GM19463 (cell line): ENCODE measurements at regions not wholly inside any gene's neighbourhood (a gene's known extent, or its start where the extent isn't known, plus 50 kb on each side); places are given as distances from the start of the nearest gene placed in this dataset.
"Not testable (repeated sequence)": the region's sequence is repeated elsewhere in the genome, so short reads cannot be mapped to it uniquely, and the experiment has no call there.

Experiments
- ATAC-seq: cut with Tn5 transposase; IDR thresholded peaks from one replicate; pipeline ENCODE4 v1.9.1; 2021; ENCODE audit warnings: mild to moderate bottlenecking, moderate library complexity; ENCODE audit not compliant: unreplicated experiment

DNA sequence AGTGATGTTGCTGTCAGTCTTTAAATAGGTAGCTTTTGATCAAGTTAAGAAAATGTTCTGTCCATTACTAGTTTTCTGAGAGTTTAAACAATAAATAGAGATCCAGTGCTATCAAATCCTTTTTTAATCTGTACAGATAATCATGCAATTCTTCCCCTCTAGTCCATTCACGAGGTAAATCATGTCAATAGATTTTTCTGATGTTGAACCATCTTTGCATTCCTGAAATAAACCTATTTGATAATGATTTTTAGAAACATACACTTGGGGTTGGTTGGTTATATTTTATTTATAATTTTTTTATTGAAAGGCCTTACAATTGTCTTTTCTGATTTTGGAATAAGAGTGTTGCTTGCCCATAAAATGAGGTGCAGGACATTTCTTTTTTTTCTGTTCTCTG, 95.0 kb downstream of the FAM53A start:
- no peak for ATAC-seq

DNA sequence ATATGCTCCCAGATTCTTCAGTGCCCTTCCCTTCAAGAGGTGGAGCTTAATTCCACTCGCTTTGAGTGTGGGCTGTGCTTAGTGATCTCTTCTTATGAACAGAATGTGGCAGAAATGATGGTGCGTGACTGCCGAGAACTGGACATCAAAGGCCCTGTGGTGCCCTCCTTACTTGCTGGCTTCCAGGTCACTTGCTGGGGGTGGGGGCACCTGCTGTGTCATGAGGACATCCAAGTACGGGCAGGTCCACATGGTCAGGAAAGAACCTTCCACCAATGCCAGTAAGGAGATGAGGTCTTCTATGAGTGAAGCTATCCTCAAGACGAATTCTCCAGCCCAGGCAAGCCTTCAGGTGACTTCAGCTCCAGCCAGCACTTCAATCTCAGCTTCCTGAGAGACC, 95.8 kb downstream of the FAM53A start:
- no peak for ATAC-seq

- no peak for ATAC-seq
Observed at GRCh38 chr4:1584498-1584897, 99.6 kb downstream of the FAM53A start.

GRCh38 chr4:1583859-1584258, 100.3 kb downstream of the FAM53A start:
- no peak for ATAC-seq

GRCh38 chr4:1583051-1583785, 100.9 kb downstream of the FAM53A start:
- no peak for ATAC-seq

DNA sequence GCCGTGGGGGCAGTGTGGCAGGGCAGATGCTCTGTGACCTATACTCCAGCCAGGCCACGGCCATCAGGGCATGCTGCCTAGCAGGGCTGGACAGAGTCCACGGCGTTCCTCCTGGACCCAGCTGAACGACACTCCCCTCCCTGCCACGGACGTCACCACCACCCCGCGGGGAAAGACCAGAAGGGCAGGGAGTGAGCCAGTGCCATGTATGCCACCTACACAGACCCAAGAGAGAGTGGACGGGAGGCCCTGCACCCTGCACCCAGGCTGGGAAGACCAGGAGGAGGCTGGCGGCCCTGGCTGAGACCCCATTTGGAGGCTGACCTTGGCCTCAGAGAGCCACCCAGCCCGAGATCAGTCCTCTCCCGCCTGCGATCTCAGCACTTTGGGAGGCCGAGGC, 101.9 kb downstream of the FAM53A start:
- no peak for ATAC-seq

- ATAC-seq, result peak; percentile 63
Observed at GRCh38 chr4:1581164-1581894, 102.8 kb downstream of the FAM53A start.

- ATAC-seq, result not testable (repeated sequence)
Observed at GRCh38 chr4:1580692-1581012, 103.5 kb downstream of the FAM53A start.

DNA sequence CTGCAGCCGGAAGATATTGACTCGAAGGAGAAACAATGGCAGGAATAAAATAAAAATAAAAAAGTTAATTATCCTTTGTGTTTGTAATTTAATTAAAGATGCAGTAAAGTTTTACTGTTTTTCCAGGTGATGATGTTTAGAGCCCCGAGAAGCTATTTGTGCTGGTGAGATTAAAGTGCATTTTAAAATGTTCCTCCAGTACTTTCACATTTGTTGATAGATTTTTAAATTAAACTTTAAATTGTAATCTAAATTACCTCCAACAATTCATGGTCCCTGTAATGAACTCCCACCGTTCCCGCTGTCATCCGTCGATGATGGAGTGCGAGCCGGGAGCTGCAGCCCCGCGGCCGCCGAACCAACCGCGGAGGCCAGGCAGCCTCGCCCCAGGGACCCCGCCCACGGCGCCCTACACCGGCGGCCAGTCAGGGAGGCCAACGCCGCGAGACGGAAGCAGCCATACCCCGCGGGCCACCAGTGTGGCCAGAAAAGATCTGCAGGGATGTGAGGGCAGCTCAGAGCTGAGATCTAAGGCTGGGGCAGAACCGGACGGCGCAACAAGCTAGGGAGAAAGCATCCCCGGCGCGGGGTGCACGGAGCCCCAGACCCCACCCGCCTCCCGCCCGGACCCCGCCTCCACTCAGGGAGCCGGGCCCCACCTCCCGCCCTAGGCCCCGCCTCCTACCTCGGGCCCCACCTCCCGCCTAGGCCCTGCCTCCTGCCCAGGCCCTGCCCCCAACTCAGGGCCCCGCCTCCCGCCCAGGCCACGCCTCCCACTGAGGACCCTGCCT, 104.0 kb downstream of the FAM53A start:
- ATAC-seq, result peak; percentile 34

GRCh38 chr4:1579001-1579900, 104.9 kb downstream of the FAM53A start:
- ATAC-seq, result no peak

DNA sequence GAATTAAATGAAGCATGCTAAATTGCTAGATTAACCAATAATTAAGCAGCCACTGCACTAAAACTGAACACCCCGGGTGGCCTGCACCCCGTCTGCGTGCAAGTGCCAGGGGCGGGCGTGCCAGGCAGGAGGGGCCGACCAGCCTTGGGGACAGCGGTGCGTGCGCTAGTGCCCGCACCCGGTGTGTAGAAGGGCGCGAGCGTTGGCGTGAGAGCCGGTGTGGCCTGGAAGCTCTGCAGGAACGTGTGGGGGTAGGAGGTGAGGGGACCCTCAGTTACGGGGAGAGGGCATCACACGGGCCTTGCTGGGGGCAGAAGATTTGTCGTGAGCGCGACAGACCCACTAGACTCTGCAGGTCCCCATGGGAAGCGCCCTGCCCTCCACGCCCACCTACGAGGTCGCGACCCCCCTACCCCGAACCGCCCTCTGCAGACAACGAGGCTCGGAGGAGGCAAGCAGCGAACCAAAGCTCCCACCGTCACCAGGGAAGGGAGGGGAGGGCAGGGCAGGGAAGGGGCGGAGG, 105.8 kb downstream of the FAM53A start:
- ATAC-seq, result no peak

GRCh38 chr4:1577822-1578217, 106.3 kb downstream of the FAM53A start:
- ATAC-seq, result no peak

DNA sequence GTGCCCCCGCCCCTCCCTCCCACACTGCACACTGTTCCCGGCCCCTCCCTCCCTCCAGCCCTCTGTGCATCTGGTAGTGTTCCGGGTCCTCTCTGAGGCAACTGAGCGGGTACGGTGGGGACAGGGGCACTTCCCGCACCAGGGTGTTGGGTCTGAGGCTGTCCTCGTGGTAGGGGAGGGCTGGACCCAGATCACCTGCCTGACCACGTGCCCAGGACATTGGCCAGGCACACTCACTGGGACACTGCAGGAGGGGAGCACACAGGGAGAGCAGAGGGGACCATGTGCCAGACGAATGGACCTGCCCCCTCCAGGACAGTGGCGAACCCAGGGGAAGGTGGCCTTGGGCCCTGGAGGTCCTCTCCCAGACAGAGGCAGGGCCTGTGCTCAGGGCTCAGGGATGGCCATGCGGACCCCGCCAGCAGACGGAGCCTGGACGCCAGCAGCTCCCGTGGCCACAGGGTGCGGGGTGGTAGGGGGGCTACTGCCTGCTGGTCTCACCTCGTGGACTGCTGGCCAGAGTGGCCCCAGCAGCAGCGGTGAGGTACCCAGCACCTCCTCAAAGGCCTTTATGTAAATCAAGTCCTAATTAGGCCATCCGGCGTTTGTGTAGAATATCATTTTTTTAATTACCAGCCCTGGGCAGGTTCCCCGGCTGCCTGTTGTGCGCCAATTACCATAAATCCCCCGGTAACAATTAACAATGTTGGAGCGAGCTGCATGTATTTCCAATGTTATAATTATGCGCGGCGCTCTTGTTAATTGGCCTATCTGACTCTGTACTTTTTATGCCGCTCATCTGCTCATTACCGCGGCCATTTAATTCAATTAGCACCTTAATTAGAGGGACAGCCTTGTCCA, 106.9 kb downstream of the FAM53A start:
- no peak for ATAC-seq

DNA sequence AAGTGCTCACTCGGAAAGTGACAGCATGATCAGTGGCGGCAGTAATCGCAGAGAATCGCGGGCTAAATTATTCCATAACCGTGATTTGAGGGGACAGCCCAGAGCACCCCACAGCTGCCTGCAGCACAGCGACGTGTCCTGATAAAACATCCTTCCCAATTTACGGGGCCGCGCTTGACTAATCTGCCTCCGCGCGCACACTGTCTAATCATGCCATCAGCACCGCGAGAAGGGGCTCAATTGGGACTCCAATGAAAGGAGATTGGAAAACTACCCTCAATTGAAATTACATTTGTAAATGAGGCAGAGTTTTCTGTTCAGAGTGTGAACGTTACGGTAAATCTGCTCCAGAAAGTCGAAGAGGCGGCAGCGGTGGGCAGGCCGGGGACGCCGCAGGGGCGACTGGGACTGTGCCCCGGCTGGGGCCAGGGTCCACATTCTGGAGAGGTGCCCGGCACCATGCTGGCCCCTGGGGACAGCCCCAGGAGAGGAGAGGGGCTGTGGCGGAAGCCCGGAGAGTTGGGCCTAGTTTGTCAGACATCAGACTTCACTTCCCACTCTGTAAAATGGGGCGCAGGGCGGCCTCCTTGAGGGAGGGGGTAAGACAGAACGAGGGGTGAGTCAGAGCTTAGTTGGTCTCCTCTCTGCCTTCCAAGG, 107.7 kb downstream of the FAM53A start:
- ATAC-seq, result no peak

- no peak for ATAC-seq
Observed at GRCh38 chr4:1575418-1576303, 108.5 kb downstream of the FAM53A start.

DNA sequence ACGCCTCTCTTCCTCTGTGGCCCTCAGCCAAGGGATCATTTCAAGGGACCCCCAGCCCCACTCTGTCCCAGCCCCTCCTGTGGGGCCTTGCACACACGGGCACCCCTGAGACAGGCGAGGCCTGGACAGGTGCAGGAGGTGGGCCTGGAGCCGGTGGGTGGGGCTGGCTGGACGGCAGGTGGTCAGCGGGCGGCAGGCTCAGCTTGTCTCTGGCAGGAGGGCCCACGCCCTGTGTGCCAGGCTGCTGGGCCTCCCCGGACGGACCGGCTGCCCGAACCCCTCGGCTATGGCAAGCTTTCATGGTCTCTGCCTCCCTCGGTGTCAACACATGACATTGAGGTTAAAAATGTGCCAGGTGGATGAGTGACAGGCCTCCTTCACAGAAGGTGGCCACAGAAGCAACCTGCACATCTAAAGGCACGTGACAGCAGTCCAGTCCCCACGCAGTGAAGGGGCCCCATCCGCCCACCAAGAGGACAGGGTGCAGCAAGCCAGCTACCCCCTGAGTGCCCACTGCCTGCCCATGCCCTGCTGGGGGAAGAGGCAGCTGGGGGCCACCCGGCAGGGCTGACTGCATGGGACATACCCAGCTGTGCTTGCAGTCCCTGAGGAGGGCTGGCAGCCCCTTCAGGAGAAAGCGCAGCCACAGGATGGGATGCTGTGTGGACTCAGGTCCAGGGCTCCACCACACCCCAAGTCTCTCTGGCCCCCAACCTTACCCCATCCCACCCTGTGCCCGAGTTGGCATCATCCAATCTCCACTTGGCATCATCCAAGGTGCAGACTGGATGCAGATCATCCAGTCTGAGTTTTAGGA, 109.3 kb downstream of the FAM53A start:
- ATAC-seq, result no peak

DNA sequence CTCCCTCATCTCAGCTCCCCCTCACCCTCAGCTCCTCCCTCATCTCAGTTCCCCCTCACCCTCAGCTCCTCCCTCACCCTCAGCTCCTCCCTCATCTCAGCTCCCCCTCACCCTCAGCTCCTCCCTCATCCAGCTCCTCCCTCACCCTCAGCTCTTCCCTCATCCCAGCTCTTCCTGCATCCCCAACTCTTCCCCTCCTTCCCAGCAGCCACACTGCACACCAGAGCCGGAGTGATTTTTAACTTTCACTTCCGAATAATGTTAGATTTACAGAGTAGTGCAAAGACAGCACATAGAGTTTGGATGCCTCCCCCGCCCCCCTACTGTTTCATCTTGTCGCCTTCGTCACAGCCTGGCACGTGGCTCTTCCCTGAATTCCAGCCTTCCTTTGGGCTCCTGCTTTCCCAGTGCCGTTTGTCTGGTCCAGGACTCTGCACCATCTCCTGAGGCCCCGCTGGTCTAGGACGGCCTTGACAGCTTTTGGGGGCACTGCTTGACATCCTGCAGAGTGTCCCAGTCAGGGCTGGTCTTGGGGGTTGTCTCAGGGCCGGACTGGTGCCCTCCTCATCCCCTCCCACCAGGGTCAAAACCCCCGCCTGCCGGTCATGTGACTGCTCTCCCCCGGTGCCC, 110.2 kb downstream of the FAM53A start:
- no peak for ATAC-seq
